Stimulated activated CD8-positive, alpha-beta memory T cell treated with anti-CD3 and anti-CD28 coated beads, Interleukin-12 subunit alpha, Interleukin-12 subunit beta, amount 100 ng/mL, for 4 hours (primary cell): ENCODE measurements at regions not wholly inside any gene's neighbourhood (a gene's known extent, or its start where the extent isn't known, plus 50 kb on each side); places are given as distances from the start of the nearest gene placed in this dataset.
"Not testable (repeated sequence)": the region's sequence is repeated elsewhere in the genome, so short reads cannot be mapped to it uniquely, and the experiment has no call there.

Experiments
- DNase-seq: peaks from one replicate; pipeline ENCODE4 v3.0.0-alpha.2; 2020; ENCODE audit warnings: low read depth

DNA sequence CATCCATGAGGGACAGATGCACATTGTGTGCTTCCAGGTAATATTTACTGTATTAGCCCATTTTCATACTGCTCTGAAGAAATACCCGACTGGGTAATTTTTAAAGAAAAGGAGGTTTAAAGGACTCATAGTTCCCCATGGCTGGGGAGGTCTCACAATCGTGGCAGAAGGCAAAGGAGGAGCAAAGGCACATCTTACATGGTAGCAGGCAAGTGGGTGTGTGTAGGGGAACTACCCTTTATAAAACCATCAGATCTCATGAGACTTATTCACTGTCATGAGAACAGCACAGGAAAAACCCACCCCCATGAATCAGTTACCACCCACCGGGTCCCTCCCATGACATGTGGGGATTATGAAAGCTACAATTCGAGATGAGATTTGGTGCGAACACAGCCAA, 148.8 kb upstream of the FBXL17 start:
- DNase-seq = no peak

DNA sequence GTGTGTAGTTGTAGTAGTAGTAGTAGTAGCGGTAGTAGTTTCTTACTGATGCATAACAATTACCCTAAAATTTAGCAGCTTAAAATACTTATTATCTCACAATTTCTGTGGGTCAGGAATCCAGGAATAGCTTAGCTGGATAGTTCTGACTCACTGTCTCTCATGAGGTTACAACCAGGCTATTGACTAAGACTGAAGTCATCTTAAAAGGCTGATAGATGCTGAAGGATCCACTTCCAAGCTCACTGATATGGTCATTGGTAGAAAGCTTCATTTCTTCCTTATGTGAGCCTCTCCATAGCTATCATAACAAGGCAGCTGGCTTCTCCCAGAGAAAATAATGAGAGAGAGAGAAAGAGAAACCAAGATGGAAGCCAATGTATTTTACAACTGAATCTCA, 147.5 kb upstream of the FBXL17 start:
- DNase-seq = no peak

DNA sequence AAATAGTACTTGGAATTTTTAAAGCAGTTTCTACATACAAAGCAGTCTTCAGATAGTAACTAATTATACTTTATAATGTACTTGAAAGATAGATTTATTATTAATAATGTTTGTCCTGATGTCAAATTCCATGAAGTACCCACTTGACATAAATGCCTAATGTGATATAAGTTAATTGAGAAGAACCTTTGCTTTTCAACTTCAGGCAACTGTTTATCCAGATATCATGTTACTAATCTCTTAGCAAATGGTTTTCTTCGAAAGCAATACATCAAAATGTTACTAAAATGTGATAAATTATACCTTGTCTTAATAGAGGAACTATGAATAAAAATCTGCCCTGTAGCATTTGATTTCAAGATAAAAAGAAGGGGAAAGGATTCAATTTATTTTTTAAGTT, 146.8 kb upstream of the FBXL17 start:
- DNase-seq = no peak

DNA sequence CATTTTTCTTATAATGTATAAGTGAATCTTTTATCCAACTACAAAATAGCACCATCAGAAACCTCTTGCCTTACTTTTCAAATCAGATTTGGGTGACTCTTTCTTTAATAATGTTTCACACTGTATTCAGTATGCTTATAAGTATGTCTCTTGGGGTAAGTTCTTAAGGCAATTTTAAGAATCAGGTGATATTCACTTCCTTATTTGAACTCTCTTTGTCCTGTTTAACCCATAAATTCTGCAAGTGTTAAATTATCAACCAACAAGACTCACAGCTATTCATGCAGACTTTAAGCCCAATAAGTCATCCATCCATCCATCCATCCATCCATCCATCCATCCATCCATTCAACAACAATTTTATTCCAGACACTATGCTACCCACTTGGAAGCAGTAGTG, 142.7 kb upstream of the FBXL17 start:
- DNase-seq = no peak

DNA sequence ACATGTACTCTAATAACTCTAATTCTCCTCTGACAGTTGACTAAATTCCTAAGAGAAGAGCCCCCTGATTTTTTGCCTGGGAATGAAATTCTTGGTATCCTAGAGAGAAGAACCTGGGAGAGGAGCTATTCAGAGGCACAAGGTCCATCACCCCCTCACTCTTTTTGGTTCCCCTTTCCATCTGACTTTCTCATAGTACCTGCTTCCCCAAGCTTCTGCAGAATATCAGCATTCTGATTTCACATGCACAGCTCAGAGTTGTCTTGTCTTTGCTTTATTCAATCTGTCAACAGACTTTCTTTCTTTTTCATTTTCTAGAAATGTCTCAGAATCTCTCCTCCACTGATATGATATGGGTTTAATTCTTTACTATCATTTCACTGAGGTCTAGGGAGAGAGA, 141.5 kb upstream of the FBXL17 start:
- DNase-seq = no peak

DNA sequence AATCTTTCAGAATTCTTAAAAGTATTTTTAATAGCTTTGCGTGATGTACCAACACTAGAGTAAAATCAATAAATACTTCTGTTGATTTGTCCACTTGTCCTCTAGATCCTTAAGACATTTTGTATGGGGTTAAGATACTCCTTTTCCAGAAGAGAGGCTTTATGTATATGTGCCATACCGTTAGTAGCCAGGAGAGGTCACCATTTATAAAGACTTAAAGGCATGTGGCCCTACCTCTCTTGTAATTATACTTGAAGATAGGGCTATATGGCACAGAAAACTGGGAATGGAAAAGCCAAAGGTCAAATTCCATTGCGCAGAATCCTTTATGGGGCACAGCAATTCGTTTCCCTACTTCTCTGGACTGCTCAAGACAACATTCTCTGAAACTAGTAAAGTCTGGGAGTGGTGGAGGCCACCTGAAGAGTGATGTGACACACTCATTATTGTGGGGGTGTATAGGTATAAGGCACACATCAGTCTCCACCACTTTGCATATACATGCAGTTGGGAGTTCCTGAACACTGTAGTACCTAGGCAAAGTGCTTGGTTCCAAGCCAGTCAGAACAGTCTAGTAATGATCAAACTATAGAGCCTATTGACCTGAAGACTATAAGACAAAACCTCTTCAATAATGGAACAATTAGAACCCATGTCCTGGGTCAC, 140.1 kb upstream of the FBXL17 start:
- DNase-seq = no peak

DNA sequence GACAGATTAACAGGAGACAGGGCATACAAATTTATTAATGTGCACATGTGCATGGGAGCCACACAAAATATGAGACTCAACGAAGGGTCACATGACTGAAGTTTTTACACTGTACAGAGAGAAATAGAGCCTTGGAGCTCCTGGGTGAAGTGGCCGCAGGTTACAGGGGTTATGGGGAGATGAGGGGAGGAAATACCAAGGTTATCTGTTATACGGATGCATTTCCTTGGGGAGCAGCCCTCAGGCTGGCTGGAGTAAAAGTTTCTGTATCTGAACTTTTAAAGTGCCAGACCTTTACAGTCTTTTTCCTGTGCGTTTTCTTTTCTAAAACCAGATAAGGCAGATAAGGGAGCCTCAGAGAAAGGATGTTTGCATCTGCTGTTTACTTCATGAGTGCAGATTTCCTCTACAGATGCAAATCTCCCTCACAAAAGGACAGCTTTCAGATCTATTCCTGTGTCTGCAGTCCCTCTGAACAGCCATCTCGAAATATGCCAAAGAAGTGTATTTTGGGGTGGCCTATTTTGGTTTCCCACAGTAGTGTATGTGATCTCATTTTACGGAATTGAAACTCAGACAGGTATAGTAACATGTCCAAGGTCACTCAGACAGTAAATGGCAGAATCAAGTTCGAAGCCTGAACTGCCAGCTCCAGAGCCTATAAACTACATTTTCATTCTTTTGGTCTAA, 139.3 kb upstream of the FBXL17 start:
- no peak for DNase-seq

DNA sequence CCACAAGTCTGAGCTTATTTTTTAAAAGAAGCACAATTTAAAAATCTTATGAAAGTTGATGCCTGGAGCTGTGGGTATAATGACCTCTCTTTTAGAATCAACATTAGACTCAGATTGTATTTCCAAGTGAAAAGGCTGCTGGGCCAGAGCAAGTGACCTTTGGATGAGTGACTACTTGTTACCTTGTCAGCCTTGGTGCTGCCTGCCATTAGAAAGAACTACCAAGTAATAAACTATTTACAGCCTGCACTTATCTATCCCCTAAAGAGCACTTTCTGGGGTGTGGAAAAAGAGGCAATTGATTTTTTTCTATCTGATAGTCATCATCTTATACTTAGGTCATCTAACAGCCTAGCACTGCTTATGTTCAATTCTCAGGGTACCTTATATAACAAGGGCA, 134.9 kb upstream of the FBXL17 start:
- no peak for DNase-seq

DNA sequence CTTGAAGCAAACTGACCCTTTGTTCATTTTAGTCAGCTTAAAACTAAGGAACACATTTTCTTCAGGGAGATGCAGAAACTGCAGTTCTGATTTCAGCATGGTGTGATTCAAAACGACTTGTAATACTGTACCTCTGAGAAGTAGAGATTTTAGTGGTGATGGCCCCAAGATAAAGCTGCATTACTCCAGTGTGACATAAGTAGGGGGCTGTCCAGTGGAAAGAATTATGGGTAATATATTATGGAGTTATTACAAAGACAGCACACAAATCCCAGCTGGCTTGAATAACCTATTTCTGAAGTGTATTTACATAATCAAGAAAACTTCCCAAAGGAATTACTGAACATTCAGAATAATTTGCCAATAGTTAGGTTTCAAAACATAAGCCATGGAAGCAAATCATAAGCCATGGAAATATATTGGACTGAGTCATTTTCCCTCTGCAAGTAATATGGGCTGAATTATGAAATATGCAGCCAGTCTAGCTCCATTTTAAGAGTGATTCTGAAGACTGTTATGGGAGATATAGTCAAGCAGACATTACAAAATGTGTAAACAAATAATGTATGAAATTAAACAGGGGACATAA, 133.7 kb upstream of the FBXL17 start:
- no peak for DNase-seq

DNA sequence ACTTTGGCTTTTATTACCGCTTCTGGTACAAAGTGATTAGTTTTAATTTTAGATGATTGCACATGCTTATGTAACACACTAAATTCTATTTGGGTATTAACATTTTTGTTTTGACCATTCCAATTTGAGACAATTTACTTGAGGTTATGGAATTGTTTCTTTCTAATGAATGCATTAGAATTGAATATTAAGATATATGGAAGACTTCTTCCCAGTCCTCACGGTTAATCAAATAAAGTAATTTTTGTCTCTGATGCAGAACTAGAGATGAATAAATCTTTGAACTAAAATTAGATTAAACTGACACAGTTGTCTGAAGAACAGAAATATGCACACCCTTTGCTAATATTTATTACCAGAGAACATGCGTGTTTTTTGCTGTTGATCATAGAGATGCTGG, 127.1 kb upstream of the FBXL17 start:
- DNase-seq = no peak

DNA sequence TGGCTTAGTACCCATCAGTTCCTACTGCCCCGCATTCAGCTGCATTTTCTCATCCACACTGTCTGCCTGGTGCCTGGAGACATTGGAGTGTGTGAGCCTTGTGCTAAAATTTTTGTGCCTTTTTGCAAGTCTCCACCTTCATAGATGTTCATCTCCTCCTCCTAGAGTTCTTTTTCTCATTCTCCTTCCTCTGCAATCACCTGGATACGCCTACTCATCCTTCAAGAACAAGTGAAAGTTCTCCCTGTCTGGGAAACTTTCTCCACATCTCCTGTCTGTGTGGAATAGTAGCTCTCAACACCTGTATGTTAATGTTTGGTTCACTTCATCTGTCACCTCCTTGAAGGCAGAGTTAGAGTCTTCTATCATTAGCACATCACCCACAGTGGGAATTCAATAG, 125.7 kb upstream of the FBXL17 start:
- no peak for DNase-seq

DNA sequence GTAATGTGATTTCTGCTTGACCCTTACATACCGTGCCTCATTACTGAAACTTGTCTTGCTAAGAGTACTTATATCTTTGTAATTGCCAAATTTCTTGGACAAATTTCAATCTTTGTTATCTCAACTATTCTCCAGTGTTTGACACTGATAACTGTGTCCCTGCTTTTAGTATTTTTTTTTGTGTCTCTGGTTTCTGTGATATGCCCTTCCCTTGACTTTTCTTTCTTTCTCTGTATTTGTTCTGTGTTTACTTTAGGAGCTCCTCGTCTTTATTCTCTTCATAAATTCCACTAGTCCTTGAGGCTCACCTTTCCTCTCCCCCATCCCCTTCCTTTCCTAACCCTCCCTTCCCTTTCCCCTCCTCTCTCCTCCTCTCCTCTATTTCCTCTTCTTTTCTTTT, 123.7 kb upstream of the FBXL17 start:
- no peak for DNase-seq

DNA sequence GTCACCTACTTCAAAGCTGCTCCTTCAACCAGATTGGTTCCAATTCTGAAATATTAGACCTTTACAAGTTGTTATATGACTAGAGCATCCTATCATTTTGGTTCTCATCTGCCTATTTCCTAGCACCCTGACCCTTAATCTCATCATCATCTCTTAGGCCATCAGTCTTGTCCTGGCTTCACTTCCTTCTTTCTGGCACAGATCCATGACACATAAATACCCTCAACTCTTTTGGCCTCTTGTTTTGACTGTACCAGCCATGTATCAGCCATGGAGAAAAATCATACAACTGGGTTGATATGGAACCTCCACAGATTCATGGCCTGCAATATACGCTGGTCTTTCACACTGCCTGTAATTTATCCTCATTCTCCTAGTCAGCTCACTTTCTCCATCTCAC, 123.1 kb upstream of the FBXL17 start:
- DNase-seq = no peak

DNA sequence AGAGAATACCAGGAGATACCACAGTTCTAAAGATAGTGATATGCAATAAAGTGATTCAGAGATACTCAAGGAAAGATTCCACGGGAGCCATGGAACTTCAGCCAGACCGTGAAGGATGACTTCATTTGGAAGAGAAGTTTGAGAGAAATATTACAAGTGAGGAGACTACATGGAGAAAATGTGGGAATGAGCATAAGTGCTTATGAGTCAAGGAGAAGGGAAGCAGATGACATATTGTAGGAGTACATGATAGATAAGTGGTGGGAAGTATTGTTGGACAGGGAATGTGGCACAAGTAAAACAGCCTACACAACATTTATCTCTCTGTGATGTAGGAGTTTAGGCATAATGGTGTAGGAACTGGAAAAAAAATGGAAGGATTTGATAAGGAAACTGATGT, 122.1 kb upstream of the FBXL17 start:
- DNase-seq = no peak

DNA sequence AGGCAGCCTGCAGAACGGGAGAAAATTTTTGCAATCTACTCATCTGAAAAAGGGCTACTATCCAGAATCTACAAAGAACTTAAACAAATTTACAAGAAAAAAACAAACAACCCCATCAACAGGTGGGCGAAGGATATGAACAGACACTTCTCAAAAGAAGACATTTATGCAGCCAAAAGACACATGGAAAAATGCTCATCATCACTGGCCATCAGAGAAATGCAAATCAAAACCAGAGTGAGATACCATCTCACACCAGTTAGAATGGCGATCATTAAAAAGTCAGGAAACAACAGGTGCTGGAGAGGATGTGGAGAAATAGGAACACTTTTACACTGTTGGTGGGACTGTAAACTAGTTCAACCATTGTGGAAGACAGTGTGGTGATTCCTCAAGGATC, 113.7 kb upstream of the FBXL17 start:
- DNase-seq = not testable (repeated sequence)

DNA sequence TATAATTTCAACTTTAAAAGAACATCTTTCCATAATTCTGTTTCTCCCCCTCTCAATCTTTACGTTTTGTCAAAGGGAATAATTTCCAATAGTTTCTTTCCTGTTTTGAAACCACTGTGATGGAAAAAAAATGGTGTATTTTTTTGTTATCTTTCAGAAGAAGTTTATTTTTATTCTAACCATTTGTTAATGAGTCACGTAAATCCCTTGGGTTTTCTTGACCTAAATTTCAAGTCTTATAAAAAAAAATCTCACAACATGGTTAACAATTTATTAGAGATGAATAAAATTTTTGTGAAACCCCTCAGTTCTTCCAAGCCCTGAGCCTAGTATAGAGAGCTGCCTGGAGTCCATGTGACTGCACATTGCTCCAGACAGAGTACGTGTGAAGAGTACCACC, 106.1 kb upstream of the FBXL17 start:
- no peak for DNase-seq

DNA sequence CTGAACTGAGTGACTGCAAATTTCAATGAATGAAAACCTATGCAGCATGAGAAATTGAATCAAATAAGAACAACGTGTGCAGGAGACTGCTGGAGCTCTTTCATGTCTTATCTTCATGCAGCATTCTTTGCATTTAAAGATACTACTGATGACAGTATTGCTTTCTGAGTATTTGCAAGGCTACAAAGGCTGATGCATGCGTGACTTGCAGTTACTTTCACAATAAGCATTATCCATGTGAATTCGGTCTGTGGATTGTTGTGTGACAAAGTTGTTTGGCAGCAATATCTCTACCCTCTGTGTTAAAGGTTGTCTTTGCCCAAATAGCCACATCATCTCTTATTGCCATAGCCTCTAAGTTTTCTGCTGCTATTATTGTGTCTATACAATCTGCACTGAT, 102.1 kb upstream of the FBXL17 start:
- no peak for DNase-seq

DNA sequence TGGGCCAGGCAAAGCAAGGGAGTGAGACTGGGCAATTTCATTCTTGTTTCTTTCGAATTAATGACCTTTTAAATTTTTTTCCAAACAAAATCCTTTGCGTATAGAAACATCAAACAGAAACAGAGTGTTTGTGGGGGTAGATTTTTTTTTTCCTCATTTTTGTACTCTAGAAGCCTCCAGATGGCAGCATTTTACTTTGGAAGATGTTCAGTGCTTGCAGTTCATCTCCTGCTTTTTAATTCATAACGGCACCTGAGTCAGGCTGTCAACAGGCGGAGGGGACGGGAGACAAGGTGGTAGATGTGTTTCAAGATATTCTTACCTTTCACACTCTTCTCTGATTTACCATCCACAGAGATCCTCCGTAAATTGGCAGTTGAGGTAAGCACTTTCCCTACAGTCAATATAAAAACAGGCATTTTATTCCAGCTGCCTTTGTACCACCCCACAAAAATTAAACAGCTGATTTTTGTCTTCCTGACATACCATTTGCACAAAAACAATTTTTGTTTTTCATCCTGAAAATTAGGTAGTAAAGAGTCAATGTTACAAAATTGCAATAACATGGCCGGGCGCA, 99.5 kb upstream of the FBXL17 start:
- no peak for DNase-seq

DNA sequence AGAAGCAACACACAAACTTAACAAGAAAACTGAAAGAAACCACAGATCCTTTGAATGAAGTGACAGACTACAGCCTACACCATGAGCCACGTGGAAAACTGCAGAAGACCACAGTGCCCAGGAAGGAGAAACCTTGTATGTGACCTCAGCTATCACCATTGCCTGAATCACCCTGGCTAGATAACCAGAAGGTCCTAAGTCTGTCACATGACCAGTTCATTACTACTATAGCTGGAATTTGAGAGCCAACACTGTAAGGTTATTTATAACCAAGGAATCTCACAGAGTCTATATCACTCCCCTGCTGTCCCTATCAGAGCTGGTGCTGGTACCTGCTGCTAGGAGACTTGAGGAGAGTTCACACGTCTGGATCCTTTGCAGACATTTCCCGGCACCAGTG, 90.3 kb upstream of the FBXL17 start:
- DNase-seq = no peak

DNA sequence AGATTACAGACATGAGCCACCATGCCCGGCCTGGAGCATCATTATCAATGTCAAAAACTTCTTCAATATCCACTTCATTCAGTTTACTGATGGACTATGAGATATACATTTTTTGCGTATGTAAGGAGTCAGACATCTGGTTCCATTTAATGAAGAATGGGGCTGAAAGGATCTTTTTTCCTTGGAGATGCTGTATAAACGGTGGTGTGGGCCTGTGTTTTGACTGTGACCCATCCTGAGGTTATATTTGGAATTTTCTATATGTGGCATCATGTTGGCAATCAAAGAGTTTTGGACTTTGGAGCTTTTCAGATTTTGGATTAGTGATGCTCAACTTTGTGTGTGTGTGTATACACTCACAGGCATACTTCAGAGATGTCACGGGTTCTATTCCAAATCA, 85.7 kb upstream of the FBXL17 start:
- DNase-seq = no peak

DNA sequence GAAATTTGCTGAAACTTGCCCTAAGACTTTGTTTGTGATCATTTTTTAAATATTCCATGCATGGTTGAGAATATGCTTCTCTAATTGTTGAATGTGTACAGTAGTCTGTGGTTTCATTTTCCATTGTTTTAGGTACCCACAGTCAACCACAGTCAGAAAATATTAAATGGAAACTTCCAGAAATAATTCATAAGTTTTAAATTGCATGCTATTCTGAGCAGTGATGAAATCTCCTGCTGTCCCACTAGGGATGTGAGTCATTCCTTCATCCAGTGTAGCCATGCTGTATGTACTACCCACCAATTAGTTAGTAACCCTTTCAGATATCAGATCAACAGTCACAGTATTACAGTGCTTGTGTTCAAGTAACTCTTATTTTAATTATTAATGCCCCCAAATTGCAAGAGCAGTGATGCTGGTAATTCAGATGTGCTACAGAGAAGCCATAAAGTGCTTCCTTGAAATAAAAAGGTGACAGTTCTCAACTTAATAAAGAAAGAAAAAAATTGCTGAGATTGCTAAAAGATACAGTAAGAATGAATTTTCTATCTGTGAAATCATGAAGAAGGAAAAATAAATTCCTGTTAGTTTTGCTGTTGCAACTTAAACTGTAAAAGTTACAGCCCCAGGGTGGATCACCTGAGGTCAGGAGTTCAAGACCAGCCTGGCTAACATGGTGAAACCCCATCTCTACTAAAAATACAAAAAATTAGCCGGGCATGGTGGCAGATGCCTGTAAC, 79.9 kb upstream of the FBXL17 start:
- no peak for DNase-seq

DNA sequence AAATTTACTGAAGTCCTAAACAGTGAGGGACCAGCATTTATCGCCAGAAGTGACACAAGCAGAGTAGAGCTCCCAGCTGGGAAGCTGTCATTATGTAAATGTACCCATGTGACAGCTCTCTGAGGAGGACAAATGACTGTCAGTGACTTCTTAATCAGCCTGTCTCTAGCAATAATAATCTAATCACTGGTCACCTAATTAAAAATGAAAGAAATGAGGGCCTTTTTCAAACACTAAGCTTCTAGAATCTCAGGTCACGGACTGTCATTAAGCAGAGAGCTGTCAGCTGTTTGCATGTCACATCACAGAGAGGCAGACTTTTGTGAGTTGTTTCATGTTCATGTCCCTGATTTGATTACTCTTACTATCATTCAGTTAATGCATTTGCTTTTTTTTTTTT, 77.9 kb upstream of the FBXL17 start:
- DNase-seq = no peak

DNA sequence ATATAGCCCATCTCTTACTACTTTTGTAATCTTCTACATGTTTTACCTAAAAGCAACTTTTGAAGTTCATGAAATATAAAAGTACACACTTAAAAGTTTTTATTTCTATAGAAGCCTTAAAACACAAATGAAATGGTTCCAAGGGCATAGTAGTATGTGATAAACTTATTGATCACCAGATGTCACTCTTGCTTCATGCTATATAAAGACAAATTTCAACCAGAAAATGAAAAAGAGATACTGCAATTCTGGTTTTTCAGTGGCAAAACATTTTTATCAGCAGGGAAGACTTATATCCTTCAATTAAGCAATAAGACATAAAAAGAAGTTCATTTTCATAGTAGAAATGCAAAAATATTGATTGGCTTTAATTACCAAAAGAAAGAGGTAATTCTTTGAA, 69.4 kb upstream of the FBXL17 start:
- no peak for DNase-seq
